Adrenal gland (tissue), 9 donors: ENCODE measurements at regions not wholly inside any gene's neighbourhood (a gene's known extent, or its start where the extent isn't known, plus 50 kb on each side); places are given as distances from the start of the nearest gene placed in this dataset.

ENCODE experiments used
- DNase-seq, 7 donors: peaks; one replicate each; pipeline ENCODE4 v3.0.0-alpha.2; 2019 to 2020
- H3K27ac ChIP-seq, 5 donors: fragments of 200-600 bp; sonication (generic) in 4 of 5; 1 replicate in 3 of 5; 2 replicates in 2 of 5; pipeline versions ENCODE4 v1.5.1 to v1.8.0; 2016 to 2020; ENCODE audit warnings: mild to moderate bottlenecking in 1 of 5
- H3K27me3 ChIP-seq: fragments of 200-600 bp; 2 replicates; pipeline ENCODE4 v1.8.0; 2021
- H3K36me3 ChIP-seq, 2 donors: fragments of 200-600 bp; replicated peaks in 1 of 2; 1 replicate in 1 of 2; 2 replicates in 1 of 2; pipeline versions ENCODE4 v1.5.1 to v1.8.0; 2018 to 2022
- H3K4me1 ChIP-seq, 2 donors: fragments of 200-600 bp; replicated peaks in 1 of 2; 1 replicate in 1 of 2; 2 replicates in 1 of 2; pipeline versions ENCODE4 v1.5.1 to v1.8.0; 2018 to 2021
- H3K4me3 ChIP-seq, 4 donors: fragments of 200-600 bp; sonication (generic) in 3 of 4; one replicate each; pipeline ENCODE4 v1.5.1; 2016 to 2018
- H3K9me3 ChIP-seq, 3 donors: fragments of 200-600 bp; sonication (generic) in 1 of 3; replicated peaks in 1 of 3; 1 replicate in 2 of 3; 2 replicates in 1 of 3; pipeline versions ENCODE4 v1.5.1 to v1.8.0; 2016 to 2021
- POLR2A ChIP-seq, 2 donors: fragments of 450-650 bp; IDR thresholded peaks; one replicate each; pipeline ENCODE4 v1.6.1; 2017; ENCODE audit warnings: antibody characterized with exemption in 2 of 2, mild to moderate bottlenecking in 2 of 2, moderate library complexity in 1 of 2
- WGBS, 4 donors: extraction: QIAGEN DNeasy Blood & Tissue Kit in 2 of 4; methylation state at CpG; one replicate each; pipeline versions ENCODE4 v1.1.5 to v1.1.7; 2013 to 2017; 5-methylcytosine and 5-hydroxymethylcytosine counted together
- intact Hi-C, 2 donors: fragments of 100-400 bp; cut with DNase I; formaldehyde crosslinking; loops; one replicate each; pipeline versions ENCODE4 v1.14.1 to v1.15.0; 2022 to 2023
- TF ChIP-seq, protein P1 (sequence below), 6 experiments: fragments of 450-650 bp in 4 of 6; fragments of 200-600 bp in 2 of 6; sonication (generic) in 1 of 6; IDR thresholded peaks; 1 replicate in 5 of 6; 2 replicates in 1 of 6; pipeline versions ENCODE4 v1.5.1 to v1.8.0; 2016 to 2021; ENCODE audit warnings: antibody characterized with exemption in 6 of 6, mild to moderate bottlenecking in 2 of 6, moderate library complexity in 1 of 6
- donor health status: healthy with polysubstance abuse.
- donor health status: Bipolar disorder and iron deficiency.
- donor health status: DM: yes; HTN: yes; CAD: no.
- donor health status: DM: no; HTN: no; CAD: no.
- donor health status: DM: no; HTN: no; CAD: no.

DNA sequence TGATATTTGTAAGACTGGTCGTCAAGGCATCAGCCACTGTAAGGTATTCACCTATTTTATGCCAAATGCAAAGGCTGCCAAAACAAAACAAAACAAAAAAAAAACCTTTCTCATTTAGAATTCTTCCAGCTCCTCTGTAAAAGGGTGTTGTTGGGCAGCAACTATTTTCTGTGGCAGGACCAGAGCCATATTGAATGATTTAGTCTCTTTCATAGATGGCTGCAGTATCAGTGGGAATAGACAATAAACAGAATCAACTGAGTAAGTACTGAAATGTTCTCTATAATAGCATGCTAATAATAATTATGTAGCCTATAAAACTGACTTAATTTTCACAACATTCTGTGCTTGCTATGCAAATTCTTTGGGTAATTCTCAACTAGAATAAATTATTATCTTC is 389.7 kb upstream of the PABPC4L start:
- H3K36me3 ChIP-seq = no peaks in the 10 kb centered on the region
- H3K27me3 ChIP-seq = no peaks in the 10 kb centered on the region
- DNase-seq = no peak
- no peaks in the 10 kb centered on the region for H3K4me1 ChIP-seq
- H3K27ac ChIP-seq = no peak overlapping the region
- H3K9me3 ChIP-seq = no peaks in the 10 kb centered on the region
- 82 to 87% (median 86%) methylated on average over 1 of the region's 1 CpG for WGBS, 4 donors
- intact Hi-C loops = no loop called here
- no peak overlapping the region for H3K4me3 ChIP-seq
- no peak for TF ChIP-seq POLR2A (IDR thresholded peaks at IDR 0.05)
- TF ChIP-seq, protein P1, sequence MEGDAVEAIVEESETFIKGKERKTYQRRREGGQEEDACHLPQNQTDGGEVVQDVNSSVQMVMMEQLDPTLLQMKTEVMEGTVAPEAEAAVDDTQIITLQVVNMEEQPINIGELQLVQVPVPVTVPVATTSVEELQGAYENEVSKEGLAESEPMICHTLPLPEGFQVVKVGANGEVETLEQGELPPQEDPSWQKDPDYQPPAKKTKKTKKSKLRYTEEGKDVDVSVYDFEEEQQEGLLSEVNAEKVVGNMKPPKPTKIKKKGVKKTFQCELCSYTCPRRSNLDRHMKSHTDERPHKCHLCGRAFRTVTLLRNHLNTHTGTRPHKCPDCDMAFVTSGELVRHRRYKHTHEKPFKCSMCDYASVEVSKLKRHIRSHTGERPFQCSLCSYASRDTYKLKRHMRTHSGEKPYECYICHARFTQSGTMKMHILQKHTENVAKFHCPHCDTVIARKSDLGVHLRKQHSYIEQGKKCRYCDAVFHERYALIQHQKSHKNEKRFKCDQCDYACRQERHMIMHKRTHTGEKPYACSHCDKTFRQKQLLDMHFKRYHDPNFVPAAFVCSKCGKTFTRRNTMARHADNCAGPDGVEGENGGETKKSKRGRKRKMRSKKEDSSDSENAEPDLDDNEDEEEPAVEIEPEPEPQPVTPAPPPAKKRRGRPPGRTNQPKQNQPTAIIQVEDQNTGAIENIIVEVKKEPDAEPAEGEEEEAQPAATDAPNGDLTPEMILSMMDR (IDR thresholded peaks at IDR 0.05) = no peak

DNA sequence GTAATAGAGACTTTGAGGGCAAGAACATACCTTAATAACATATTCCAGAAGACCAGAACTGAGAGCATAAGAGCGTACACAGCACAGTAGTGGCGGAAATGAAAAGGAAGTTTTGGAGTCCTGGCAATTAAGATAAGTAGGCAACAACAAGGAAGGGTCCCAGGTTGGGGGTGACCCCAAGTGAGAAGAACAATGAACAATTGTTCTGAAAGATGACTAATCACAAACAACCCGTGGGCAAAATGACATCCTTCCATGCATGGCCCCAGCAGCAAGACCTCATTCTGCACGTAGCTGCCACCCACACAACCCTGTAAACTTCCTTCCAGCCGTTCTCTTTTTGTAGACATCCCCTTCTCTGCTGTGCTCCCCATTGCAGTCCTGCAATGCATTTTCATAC is 384.4 kb upstream of the PABPC4L start:
- Histone ChIP-seq H3K9me3 (no peaks in the 10 kb centered on the region), H3K36me3 (no peaks in the 10 kb centered on the region), H3K27me3 (no peaks in the 10 kb centered on the region), H3K4me3 (no peak overlapping the region), H3K4me1 (no peaks in the 10 kb centered on the region), H3K27ac (no peak overlapping the region)
- WGBS, 4 donors = 61 to 71% (median 66%) methylated on average over 5 of the region's 5 CpGs
- no peak for DNase-seq
- intact Hi-C loops = no loop called here
- TF ChIP-seq, protein P1 (IDR thresholded peaks at IDR 0.05) = no peak
- no peak for TF ChIP-seq POLR2A (IDR thresholded peaks at IDR 0.05)

DNA sequence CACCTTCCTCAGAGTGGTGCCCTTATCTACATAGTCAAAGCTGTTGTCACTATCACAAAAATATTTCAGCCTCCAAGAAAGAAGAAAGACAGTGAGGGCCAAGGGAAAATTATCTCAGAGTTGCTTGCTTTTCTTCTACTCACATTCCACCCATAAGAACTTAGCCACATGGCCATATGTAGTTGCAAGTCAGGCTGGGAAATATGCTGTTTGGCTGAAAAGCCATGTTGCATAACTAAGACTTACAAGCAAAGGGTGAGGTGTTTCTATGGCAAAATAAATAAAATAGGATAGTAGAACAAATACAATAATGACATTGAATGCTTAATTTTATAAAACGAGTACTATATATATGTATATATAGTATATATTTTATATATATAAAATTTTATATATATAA is 365.9 kb upstream of the PABPC4L start:
- 78 to 89% (median 82%) methylated on average over 1 of the region's 1 CpG for WGBS, 4 donors
- no peak overlapping the region for H3K4me3 ChIP-seq
- H3K4me1 ChIP-seq = no peaks in the 10 kb centered on the region
- no peak overlapping the region for H3K27ac ChIP-seq
- no peaks in the 10 kb centered on the region for H3K36me3 ChIP-seq
- TF ChIP-seq, protein P1 (IDR thresholded peaks at IDR 0.05) = no peak
- TF ChIP-seq POLR2A (IDR thresholded peaks at IDR 0.05) = no peak
- H3K27me3 ChIP-seq = no peaks in the 10 kb centered on the region
- H3K9me3 ChIP-seq = peaks cover 0 to 3% (median 0%) of the 10 kb centered on the region in 3 donors
- DNase-seq = no peak
- intact Hi-C loops = no loop called here

DNA sequence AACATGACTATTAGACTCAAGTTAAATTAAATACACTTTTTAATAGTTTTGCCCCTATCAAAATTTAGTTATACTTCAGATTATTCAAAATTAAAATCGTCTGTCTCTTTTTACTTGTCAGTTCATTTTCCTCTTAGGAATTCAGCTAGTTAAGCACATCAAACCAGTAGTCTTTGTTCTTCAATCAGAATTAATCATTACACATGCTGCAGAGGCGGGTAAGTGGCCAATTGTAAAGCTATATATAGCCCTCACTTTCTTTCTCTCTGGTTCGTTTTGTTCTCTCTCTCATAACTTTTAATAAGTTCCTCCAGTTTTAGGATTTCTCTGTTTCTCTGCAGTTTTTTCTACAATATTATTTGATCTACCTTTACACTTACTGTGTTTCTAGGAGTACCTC is 359.1 kb upstream of the PABPC4L start:
- DNase-seq = no peak
- no peaks in the 10 kb centered on the region for H3K4me1 ChIP-seq
- intact Hi-C loops = no loop called here
- H3K9me3 ChIP-seq = peaks cover 0 to 3% (median 0%) of the 10 kb centered on the region in 3 donors
- WGBS, 4 donors = 43 to 59% (median 48%) methylated on average over 3 of the region's 3 CpGs
- H3K4me3 ChIP-seq = no peak overlapping the region
- H3K27ac ChIP-seq = no peak overlapping the region
- H3K27me3 ChIP-seq = no peaks in the 10 kb centered on the region
- H3K36me3 ChIP-seq = no peaks in the 10 kb centered on the region
- no peak for TF ChIP-seq POLR2A (IDR thresholded peaks at IDR 0.05)
- TF ChIP-seq, protein P1 (IDR thresholded peaks at IDR 0.05) = no peak
